GM23338 (cell line): ENCODE measurements at regions not wholly inside any gene's neighbourhood (a gene's known extent, or its start where the extent isn't known, plus 50 kb on each side); places are given as distances from the start of the nearest gene placed in this dataset.

Experiments used
- CTCF ChIP-seq, 2 experiments: fragments of 200-600 bp in 1 of 2; sonication (generic) in 1 of 2; conservative IDR thresholded peaks; 2 replicates each; pipeline versions ENCODE4 v1.5.1 to v1.6.1; 2016 to 2017; ENCODE audit warnings: antibody characterized with exemption in 2 of 2, low read depth in 2 of 2, mild to moderate bottlenecking in 2 of 2, moderate library complexity in 1 of 2
- ETS1 ChIP-seq: IDR thresholded peaks from 2 replicates; pipeline ENCODE4 v1.6.1; 2016; ENCODE audit warnings: antibody characterized with exemption
- EZH2 ChIP-seq: fragments of 200-600 bp; sonication (generic); IDR thresholded peaks from one replicate; pipeline ENCODE4 v1.8.0; 2017; ENCODE audit warnings: antibody characterized with exemption, mild to moderate bottlenecking, low read depth; ENCODE audit not compliant: unreplicated experiment

GRCh38 chr18:60537074-60537473 is 164.5 kb upstream of the MC4R start:
- TF ChIP-seq EZH2 (no peak), ETS1 (no peak), CTCF (conservative IDR thresholded peaks at IDR 0.05; ENCODE audit: low read depth in 2 of 2) (no peak)
